ENCODE measurements at regions not wholly inside any gene's neighbourhood (a gene's known extent, or its start where the extent isn't known, plus 50 kb on each side); places are given as distances from the start of the nearest gene placed in this dataset.

DNA sequence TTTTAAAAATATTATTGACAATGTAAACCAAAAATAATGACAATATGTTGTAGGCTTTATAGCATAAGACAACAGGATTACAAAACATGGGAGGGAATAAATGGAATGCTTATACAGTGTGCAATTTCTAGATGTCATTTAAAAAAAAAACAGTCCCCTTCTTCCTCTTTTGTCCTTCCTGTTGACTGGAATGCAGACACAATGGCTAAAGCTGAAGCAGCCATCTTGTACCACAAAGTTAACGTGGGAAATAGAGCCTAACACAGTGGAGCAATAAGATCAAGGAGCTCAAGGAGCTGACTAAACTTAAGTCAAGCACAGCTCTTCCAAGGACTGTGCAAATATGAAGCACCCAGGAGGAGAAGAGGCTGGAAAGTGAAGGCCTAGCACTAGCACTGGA is 208.1 kb downstream of the ARHGAP12 start:
- DNase-seq, result no peak

DNA sequence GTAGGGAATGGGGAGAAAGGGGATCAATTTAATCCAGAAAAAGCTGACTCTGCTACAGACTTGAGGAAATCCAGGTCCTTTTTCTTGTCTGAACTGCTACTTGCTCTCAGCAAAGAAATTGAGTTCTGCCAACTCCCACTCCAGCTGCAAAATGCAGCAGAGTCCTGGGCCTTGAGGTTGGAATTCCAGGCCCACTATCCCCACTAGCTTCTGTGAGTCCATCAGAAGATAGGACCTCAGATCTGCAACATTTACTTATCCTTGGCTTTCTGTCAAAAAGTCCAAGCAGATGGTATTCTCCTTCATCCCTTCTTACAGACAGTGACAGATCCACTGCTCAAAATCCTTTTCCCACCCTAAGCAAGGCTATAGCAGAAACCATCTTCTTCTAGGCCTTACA is 219.2 kb downstream of the ARHGAP12 start:
- no peak for DNase-seq

DNA sequence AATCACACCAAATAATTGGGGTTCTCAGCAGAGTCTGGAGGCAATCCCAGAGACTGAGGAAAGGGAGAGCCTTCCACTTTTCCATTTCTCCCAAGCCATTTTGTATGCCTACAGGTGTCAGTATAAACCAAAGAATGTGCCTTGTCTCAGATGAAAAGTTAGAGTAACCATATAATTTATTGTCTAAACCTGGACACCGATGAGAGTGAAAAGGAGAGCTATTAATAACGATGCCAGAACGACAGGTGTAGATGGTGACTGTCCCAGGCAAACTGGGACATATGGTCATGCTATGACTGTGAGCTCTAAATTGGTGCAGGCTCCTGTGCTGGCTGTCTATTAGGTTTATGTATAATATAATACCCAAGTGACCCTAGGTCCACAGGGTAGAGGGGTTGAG is 219.6 kb downstream of the ARHGAP12 start:
- no peak for DNase-seq

DNA sequence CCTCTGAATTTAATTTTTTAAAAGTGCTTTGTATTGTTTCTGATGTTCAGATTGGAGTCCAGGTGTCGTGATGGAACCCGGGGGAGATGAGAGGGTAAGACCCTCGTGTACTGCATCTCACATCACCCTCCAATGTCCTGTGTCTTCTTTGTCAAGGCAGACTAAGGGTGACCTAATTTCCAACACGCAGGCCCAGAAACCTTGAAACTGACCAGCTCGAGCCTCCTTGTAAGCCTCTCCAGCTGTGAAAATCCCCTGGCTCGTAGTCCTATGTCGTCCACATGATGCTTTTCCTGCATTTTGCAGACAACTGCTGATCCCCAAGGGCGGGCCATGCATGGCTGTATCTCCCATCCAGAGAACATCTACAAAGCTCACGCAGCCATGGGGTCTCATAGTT is 220.2 kb downstream of the ARHGAP12 start:
- no peak for DNase-seq

DNA sequence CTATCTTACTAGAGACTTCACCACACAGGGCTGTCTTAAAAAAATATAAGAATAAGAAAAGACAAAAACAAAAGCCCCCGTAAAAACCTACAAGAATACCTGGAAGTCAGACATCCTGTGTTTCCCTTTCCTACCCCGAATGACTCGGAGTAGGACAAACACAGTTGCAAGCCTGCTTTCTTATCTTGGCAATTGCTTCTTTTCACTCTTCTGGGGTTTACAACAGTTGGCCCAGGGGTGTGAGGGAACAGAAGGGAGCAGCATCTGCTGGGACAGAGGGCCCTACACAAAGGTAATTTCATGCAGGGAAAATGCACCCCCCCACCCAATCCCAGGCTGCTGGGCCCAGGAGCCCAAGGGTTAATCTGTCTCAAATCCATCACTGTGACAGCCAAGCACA is 220.6 kb downstream of the ARHGAP12 start:
- no peak for DNase-seq

DNA sequence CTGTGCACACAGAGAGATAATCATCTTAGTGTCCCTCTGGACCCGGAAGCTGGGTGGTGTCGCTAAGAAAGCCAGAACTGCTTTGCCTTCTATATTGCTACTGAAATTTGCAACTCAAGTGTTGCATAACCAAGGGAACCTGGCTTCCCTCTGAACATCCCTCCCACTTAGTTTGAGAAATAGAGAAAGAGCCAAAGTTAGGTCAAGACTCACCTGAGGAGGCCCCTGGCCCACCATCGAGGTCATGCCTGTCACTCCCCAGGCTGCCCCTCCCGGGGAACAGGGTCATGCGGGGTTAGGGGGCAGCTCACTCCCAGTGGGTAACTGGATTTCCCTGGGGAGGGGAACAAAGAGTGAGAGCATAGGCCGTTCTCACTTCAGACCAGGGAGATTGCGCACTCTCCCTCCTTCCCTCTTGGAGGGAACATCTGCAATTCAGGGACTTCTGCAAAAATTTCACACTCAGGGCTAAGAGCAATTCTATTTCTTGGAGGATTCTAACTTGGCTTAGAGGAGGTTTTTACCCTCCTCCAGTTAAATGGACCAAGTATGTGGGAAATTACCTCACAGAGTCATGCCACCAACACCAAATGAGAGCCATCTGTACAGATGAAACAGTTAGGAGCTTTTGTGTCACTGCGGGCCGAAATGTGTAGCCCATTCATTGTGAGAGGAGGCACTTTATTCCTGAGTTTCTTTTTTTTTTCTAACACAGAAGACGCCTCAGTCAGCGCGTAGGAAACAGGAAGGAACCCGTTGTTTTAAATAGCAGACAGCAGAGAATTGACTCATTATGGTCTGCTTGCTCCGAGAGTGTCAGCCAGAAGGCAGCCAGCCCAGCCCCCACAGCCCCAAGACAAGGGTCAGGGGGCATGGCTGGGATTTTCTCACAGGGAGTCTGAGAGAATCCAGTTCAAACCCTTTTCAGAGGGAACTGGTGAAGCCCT is 221.3 kb downstream of the ARHGAP12 start:
- peak in 42 of 58 donors; percentile 4 to 78 (median 40) for DNase-seq

DNA sequence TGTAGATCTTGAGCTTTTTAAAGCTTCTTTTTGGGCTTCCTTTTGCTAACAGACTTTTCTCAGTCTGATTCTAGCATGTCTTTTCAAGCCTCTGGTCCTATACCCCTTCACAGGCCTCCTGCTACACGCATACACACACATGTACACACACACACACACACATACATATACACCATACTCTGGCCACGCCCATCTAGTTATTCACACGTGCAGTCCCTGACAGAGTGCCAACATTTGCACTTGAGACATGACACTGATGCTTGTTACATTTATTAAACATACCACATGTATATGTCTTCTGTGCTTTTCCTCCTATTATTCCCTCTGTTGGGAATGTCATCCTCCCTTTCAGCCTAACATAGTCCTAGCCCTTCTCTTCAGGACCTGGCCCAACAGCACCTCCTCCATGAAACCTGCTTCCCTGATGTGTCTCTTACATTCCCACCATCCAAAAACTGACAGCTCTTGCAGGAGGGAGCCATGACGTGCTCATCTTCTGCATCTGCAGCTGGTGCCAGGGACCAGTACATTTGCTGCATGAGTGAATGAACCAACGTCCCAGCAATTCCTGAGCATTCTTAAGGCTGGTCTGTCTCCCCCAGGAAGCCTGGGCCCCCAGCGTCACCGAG is 222.1 kb downstream of the ARHGAP12 start:
- DNase-seq, result no peak

DNA sequence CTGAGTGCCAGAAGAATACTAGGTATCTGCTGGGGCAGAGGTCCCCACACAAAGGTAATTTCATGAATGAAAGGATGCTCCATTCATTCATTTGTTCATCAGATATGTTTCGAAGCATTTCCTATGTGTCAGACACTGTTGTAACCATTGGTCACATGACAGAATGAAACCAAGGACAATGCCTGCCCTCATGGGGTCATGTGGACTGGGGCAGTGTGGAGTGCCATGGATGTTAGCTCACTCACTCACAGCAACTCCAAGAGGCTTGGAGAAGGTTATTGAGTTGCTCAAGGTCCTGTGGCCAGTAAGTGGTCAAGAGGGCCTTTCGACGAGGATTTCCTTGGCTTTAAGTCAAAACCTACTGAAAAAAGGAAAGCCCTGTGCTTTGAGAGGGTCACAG is 223.5 kb downstream of the ARHGAP12 start:
- DNase-seq, result no peak

DNA sequence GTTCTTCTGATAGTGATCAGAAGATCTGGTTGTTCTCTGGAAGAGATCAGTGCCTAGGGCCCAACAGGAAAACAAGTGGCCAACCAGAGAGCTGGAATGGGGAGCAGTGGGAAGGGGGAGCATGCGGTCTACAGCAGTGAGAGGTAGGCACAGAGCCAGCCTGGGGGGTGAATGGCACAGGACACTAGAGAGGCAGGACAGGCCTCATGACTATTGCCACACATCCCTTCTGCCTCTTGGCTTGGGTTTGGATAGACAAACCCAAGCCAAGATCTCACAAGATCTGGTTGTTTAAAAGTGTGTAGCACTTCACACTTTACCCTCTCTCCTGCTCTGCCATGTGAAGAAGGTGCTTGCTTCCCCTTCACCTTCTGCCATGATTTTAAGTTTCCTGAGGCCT is 224.4 kb downstream of the ARHGAP12 start:
- DNase-seq, result no peak

DNA sequence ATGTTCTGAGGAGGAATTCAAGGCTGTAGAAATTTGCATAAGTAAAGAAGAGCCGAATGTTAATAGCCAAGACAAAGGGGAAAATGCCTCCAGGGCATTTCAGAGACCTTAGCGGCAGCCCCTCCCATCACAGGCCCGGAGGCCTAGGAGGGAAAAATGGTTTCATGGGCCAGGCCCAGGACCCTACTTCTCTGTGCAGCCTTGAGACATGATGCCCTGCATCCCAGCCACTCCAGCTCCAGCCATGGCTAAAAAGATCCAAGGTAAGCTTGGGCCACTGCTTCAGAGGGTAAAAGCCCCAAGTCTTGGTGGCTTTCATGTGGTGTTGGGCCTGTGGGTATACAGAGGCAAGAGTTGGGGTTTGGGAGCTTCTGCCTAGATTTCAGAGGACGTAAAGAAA is 225.7 kb downstream of the ARHGAP12 start:
- no peak for DNase-seq

DNA sequence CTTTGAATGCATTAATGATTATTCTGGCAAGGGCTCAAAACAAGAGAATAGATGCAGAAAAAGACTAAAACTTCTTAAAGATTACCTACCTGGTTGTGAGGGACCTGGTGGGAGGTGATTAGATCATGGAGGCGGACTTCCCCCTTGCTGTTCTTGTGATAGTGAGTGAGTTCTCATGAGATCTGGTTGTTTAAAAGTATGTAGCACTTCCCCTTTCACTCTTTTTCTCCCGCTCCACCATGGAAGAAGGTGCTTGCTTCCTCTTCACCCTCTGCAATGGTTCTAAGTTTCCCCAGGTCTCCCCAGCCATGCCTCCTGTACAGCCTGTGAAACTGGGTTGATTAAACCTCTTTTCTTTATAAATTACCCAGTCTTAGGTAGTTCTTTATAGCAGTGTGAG is 226.6 kb downstream of the ARHGAP12 start:
- DNase-seq, result no peak

DNA sequence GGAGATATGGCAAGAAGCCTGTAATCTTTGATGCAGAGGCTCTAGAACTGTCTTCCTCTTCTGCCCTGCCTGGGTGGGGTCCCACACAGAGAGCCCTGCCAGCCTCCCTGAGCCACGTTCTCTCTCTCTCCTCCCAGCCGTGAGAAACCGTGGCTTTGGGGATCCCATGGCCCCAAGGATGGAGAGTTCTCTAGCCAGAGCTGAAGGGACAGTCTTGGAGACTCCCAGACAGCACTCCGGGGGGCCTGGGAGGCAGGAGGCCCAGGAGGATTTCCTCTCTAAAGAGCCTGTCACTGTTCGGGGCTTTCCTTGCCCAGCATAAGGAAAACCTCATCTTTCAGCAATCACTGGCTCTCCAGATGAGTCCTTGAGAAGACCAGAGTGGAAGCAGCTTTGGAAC is 227.1 kb downstream of the ARHGAP12 start:
- DNase-seq, result no peak

DNA sequence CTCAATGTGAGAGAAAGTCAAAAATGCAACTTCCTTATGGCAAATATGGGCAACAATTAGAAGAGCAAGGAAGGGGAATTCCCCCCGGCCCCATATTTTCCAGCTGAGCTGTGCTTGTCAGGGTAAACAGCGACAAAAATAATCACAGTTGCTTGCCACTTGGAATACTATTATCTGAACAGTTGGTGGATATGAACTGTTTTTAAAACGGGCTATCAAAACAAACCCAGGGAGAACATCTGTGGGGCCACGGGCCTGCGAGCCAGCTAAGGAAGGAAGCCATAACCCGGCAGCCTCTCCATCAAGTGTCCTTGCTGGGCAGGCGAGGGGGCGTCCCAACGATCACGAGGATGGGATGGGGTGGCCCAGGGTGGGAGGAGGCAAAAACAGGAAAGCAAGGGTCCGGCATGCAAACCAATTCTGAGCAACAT is 228.4 kb downstream of the ARHGAP12 start:
- DNase-seq, result no peak

DNA sequence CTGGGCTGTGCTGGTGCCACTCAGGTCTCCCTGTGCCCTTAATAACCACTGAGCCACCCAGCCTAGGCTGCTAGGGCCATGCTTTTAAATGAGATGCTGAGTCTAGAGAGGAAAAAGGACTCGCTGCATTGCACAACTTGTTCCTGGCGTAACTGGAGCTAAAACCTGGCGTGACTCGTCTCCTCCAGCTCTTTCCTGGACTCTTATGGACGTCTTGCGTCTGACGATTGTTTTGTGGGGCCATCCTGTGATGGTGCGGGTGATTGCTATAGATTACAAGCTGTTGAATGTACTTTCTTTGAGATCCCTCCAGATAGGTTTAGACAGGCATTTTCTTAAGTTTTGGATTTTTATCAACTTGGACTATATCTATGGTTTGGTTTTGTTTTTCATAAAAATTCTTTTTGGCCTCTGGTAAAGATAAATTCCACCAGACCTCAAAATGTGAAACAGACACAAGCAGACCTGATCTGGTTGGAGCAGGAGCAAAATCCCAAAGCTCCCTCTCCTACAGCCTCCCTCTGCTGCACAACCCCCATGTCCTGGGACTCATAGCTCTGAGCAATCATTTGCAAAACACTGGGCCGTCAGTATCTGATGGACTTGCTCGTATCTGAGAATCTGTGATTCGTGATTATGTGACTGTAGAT is 230.3 kb downstream of the ARHGAP12 start:
- no peak for DNase-seq

DNA sequence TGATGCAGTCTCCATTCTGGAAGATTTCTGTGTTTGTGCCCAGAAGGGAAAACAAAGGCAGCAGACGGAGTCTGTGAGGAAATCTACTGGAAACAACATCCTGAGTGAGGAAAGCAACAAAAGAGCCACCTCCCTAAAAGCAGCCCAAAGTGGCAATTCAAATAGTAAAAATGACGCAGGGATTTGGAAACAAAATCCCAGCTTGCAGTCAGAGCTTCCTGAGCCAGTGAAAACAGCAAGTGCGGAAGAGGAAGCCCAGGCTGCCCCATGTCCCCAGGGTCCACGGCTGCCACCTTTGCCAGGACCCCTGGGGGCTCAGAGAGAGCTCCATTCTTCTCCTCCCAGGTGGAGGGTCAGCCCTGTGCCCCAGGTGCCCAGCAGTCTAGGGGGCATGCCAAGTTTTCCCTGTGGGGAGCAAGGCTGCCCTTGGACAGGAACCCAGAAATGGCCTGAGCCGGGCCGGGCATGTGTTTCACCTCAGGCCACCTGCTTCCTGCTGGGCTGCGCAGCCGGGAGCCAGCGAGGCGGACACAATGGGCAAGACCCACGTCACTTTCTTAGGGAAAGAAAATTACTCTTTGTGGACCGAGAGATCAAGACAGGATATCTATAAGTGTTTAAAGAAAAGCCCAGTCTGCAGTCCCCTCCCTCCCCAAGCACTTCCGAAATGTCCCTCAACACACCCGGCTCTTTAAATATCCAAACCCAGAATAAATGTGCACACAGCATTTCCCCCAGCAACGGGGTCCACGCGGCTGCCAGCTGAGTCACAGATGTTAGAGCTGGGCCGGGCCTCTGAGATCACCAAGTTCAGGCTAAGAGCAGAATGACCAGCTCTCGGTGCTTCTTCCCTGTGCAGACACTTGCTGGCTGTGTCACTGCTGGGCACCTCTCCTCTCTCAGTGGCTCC is 231.1 kb downstream of the ARHGAP12 start:
- DNase-seq, result peak in 48 of 58 donors; percentile 18 to 82 (median 57)

DNA sequence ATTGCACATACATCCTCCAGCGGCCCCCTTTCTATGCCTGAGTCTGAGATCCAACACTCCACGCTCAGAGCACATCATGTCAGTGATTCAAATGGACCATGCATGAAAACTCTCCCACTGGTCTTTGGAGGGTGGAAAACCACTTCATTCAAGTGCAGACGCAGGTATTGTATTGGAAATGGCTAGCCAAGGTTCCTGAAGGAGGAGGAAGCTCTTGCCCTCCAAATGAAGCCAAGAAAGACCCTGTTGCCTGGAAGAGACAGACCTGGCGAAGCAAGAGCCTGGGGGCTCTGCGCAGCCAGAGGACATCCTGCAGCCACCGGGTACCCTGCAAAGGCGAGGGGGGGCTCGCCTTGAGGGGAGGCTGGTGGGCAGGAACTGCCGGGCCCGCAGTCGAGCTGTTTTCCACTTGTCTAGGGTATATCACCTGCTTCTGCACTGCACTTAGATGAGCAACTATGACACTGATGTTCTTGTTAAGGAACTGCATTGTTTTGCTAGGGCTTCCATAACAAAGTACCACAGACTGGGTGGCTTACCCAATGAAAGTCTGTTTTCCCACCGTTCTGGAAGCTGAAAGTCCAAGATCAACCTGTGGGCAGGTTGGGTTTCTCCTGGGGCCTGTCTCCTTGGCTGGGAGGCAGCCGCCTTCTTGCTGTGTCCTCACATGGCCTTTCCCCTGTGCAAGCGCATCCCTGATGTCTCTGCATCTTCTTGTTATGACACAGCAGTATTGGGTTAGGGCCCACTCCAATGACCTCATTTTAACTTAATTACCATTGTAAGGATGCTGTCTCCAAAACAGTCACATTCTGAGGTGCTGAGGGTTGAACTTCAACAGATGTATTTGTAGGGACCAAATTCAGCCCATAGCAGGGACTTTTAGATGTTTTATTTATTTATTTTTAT is 233.4 kb downstream of the ARHGAP12 start:
- no peak for DNase-seq

DNA sequence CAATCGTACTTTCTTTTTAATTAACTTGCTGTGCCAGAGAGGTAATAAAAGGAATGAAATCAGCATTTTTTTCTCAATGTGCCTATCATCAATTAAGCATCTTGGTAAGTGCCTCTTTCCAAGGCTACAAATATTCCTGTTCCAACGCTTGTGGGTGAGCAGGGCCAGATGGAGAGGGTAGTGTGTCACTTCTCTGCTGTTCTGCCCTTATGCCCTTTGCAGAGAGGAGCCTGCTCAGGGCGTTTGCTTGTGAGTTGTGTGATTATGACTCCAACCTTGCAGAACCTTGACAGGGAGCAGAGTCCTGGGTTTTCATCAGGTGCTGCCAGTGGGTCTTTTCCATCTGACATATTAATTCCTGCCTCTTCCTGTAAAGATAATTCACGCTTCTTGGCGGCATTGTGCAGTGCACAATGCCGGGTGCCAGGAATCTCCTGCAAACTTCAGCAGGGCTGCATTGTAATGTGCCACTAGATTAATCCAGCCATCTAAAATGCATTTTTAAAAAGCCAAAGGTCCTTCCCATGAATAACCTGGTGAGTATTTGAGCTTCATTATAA is 234.4 kb downstream of the ARHGAP12 start:
- no peak for DNase-seq

DNA sequence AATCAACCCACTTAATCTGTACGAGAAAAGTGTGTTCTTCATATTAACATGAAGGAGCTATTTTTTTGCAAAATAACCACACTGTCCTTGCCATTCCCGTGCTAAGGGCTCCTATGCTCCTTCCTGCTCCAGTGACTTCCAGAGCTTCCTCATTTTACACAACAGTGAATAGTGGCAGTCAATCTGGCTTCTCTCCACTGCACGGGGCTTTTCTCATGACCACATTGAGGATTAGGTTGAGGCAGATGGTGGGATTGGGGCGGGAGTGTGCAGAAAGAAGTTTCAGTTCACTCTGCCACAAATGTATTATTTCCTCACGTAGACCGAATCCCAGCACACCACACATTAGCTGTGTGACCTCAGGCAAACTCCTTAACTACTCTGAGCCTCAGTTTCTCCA is 235.1 kb downstream of the ARHGAP12 start:
- peak in 1 of 58 donors; percentile 23 for DNase-seq

DNA sequence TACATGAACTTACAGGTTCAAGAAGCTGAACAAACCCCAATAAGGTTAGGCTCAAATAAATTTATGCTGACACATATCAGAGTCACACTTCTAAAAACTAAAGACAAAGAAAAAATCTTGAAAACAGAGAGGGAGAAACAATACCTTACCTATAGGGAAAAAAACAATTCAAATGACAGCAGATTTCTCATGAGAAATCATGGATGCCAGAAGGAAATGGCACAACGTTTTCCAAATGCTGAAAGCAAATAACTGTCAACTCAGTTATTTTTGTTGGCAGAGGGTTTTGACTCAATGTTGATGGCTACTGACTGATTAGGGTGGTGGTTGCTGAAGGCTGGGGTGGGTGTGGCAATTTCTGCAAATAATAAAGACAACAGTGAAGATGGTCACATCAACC is 239.4 kb downstream of the ARHGAP12 start:
- no peak for DNase-seq

Measured in anterior cingulate cortex (tissue), 58 donors.